ENCODE measurements at regions not wholly inside any gene's neighbourhood (a gene's known extent, or its start where the extent isn't known, plus 50 kb on each side); places are given as distances from the start of the nearest gene placed in this dataset.

- H3K9ac ChIP-seq (ENCODE audit: extremely low read depth, low read length, poor library complexity, severe bottlenecking), result no peak overlapping the region
- no peaks in the 10 kb centered on the region for H3K27me3 ChIP-seq (ENCODE audit: control insufficient read depth, insufficient read depth, low read length, poor library complexity, severe bottlenecking)
- WGBS, 2 experiments (ENCODE audit: insufficient coverage in 1 of 2, insufficient read length in 1 of 2), result 83 to 92% methylated on average over 1 to 2 of the region's 2 CpGs
- Mint-ChIP-seq H3K27ac (no peak overlapping the region), H3K9me3 (no peaks in the 10 kb centered on the region), H3K4me1 (peaks cover 11% of the 10 kb centered on the region), H3K36me3 (ENCODE audit: low read depth) (no peaks in the 10 kb centered on the region), H3K27me3 (ENCODE audit: insufficient read depth) (no peaks in the 10 kb centered on the region), H3K4me3 (no peak overlapping the region)
- no peak for TF ChIP-seq CTCF (conservative IDR thresholded peaks at IDR 0.05)
- no peaks in the 10 kb centered on the region for H3K36me3 ChIP-seq (ENCODE audit: control insufficient read depth, insufficient read depth, low read length)
- no peaks in the 10 kb centered on the region for H3K9me3 ChIP-seq (ENCODE audit: control insufficient read depth, low read length)
- H3K4me1 ChIP-seq (ENCODE audit: control insufficient read depth, insufficient read depth, low read length), result no peaks in the 10 kb centered on the region
- no peak overlapping the region for H3K27ac ChIP-seq (ENCODE audit: low read depth, low read length)
- no peak overlapping the region for H3K4me3 ChIP-seq (ENCODE audit: low read length)
- no peak for DNase-seq
Observed at GRCh38 chr14:98192946-98193345, 1079.1 kb downstream of the BCL11B start.

- H3K4me1 Mint-ChIP-seq, result peaks cover 7% of the 10 kb centered on the region
- no peak overlapping the region for H3K4me3 ChIP-seq (ENCODE audit: low read length)
- no peak overlapping the region for H3K27ac Mint-ChIP-seq
- no peaks in the 10 kb centered on the region for H3K36me3 ChIP-seq (ENCODE audit: control insufficient read depth, insufficient read depth, low read length)
- no peaks in the 10 kb centered on the region for H3K9me3 Mint-ChIP-seq
- no peaks in the 10 kb centered on the region for H3K27me3 Mint-ChIP-seq (ENCODE audit: insufficient read depth)
- H3K27me3 ChIP-seq (ENCODE audit: control insufficient read depth, insufficient read depth, low read length, poor library complexity, severe bottlenecking), result peaks cover 4% of the 10 kb centered on the region
- no peaks in the 10 kb centered on the region for H3K9me3 ChIP-seq (ENCODE audit: control insufficient read depth, low read length)
- no peak overlapping the region for H3K27ac ChIP-seq (ENCODE audit: low read depth, low read length)
- H3K4me1 ChIP-seq (ENCODE audit: control insufficient read depth, insufficient read depth, low read length), result no peaks in the 10 kb centered on the region
- no peaks in the 10 kb centered on the region for H3K36me3 Mint-ChIP-seq (ENCODE audit: low read depth)
- H3K4me3 Mint-ChIP-seq, result no peak overlapping the region
- WGBS, 2 experiments (ENCODE audit: insufficient coverage in 1 of 2, insufficient read length in 1 of 2), result 67 to 85% methylated on average over 1 to 2 of the region's 2 CpGs
- DNase-seq, result no peak
- no peak for TF ChIP-seq CTCF (conservative IDR thresholded peaks at IDR 0.05)
- H3K9ac ChIP-seq (ENCODE audit: extremely low read depth, low read length, poor library complexity, severe bottlenecking), result no peak overlapping the region
Observed at GRCh38 chr14:98194821-98195220, 1077.2 kb downstream of the BCL11B start.

- Histone ChIP-seq H3K9me3 (ENCODE audit: control insufficient read depth, low read length) (no peaks in the 10 kb centered on the region), H3K36me3 (ENCODE audit: control insufficient read depth, insufficient read depth, low read length) (no peaks in the 10 kb centered on the region), H3K4me3 (ENCODE audit: low read length) (no peak overlapping the region), H3K27ac (ENCODE audit: low read depth, low read length) (no peak overlapping the region), H3K9ac (ENCODE audit: extremely low read depth, low read length, poor library complexity, severe bottlenecking) (no peak overlapping the region), H3K27me3 (ENCODE audit: control insufficient read depth, insufficient read depth, low read length, poor library complexity, severe bottlenecking) (peaks cover 4% of the 10 kb centered on the region), H3K4me1 (ENCODE audit: control insufficient read depth, insufficient read depth, low read length) (no peaks in the 10 kb centered on the region)
- WGBS, 2 experiments (ENCODE audit: insufficient coverage in 1 of 2, insufficient read length in 1 of 2), result 78 to 84% methylated on average over 3 of the region's 3 CpGs
- Mint-ChIP-seq H3K9me3 (no peaks in the 10 kb centered on the region), H3K36me3 (ENCODE audit: low read depth) (no peaks in the 10 kb centered on the region), H3K27me3 (ENCODE audit: insufficient read depth) (no peaks in the 10 kb centered on the region), H3K4me1 (peaks cover 7% of the 10 kb centered on the region), H3K27ac (no peak overlapping the region), H3K4me3 (no peak overlapping the region)
- TF ChIP-seq CTCF (conservative IDR thresholded peaks at IDR 0.05), result no peak
- no peak for DNase-seq
Observed at GRCh38 chr14:98195256-98195655, 1076.7 kb downstream of the BCL11B start.

Measured in endodermal cell (in vitro differentiated cells).